ENCODE measurements at regions not wholly inside any gene's neighbourhood (a gene's known extent, or its start where the extent isn't known, plus 50 kb on each side); places are given as distances from the start of the nearest gene placed in this dataset.

- Histone ChIP-seq H3K27me3 (replicated peaks; ENCODE audit: insufficient read depth, low read depth, low read length, poor library complexity) (no peaks in the 10 kb centered on the region), H3K36me3 (ENCODE audit: insufficient read depth, low read length, poor library complexity, severe bottlenecking) (no peaks in the 10 kb centered on the region), H3K9me3 (ENCODE audit: low read depth, low read length, poor library complexity, severe bottlenecking) (peaks cover 28% of the 10 kb centered on the region), H3K4me3 (ENCODE audit: low read depth, low read length, poor library complexity, severe bottlenecking) (no peak overlapping the region), H3K4me1 (ENCODE audit: insufficient read depth, low read length, poor library complexity, severe bottlenecking) (no peaks in the 10 kb centered on the region), H3K27ac (ENCODE audit: low read depth, low read length, poor library complexity, severe bottlenecking) (no peak overlapping the region)
- intact Hi-C loops (cut with micrococcal nuclease; ENCODE audit: unreplicated experiment): no loop called here
- TF ChIP-seq CTCF (conservative IDR thresholded peaks at IDR 0.05; ENCODE audit: low read depth, low read length) (no peak), EZH2 (IDR thresholded peaks at IDR 0.05; ENCODE audit: borderline replicate concordance, low read depth, low read length, poor library complexity, severe bottlenecking) (no peak)
- ChIA-PET POLR2A (ENCODE audit: low non-redundant PET) (no interaction called here), CTCF (no interaction called here)
- DNase-seq (ENCODE audit: low spot score): no peak
- no TSS peak for BruUV-seq (replicated peaks)
Measured at GRCh38 chr19:28332886-28333285, 880.1 kb downstream of the UQCRFS1 start.

- TF ChIP-seq CTCF (conservative IDR thresholded peaks at IDR 0.05; ENCODE audit: low read depth, low read length) (no peak), EZH2 (IDR thresholded peaks at IDR 0.05; ENCODE audit: borderline replicate concordance, low read depth, low read length, poor library complexity, severe bottlenecking) (no peak)
- intact Hi-C loops (cut with micrococcal nuclease; ENCODE audit: unreplicated experiment): no loop called here
- no peaks in the 10 kb centered on the region for H3K27me3 ChIP-seq (replicated peaks; ENCODE audit: insufficient read depth, low read depth, low read length, poor library complexity)
- BruUV-seq (replicated peaks): no TSS peak
- H3K4me3 ChIP-seq (ENCODE audit: low read depth, low read length, poor library complexity, severe bottlenecking): no peak overlapping the region
- H3K36me3 ChIP-seq (ENCODE audit: insufficient read depth, low read length, poor library complexity, severe bottlenecking): no peaks in the 10 kb centered on the region
- DNase-seq (ENCODE audit: low spot score): no peak
- H3K9me3 ChIP-seq (ENCODE audit: low read depth, low read length, poor library complexity, severe bottlenecking): peaks cover 28% of the 10 kb centered on the region
- H3K4me1 ChIP-seq (ENCODE audit: insufficient read depth, low read length, poor library complexity, severe bottlenecking): no peaks in the 10 kb centered on the region
- CTCF ChIA-PET: no interaction called here
- no peak overlapping the region for H3K27ac ChIP-seq (ENCODE audit: low read depth, low read length, poor library complexity, severe bottlenecking)
- POLR2A ChIA-PET (ENCODE audit: low non-redundant PET): no interaction called here
Measured at GRCh38 chr19:28332351-28332750, 880.6 kb downstream of the UQCRFS1 start.

GRCh38 chr19:28331596-28331995 lies 881.4 kb downstream of the UQCRFS1 start:
- intact Hi-C loops (cut with micrococcal nuclease; ENCODE audit: unreplicated experiment): no loop called here
- Histone ChIP-seq H3K4me1 (ENCODE audit: insufficient read depth, low read length, poor library complexity, severe bottlenecking) (no peaks in the 10 kb centered on the region), H3K27ac (ENCODE audit: low read depth, low read length, poor library complexity, severe bottlenecking) (no peak overlapping the region), H3K27me3 (replicated peaks; ENCODE audit: insufficient read depth, low read depth, low read length, poor library complexity) (no peaks in the 10 kb centered on the region), H3K9me3 (ENCODE audit: low read depth, low read length, poor library complexity, severe bottlenecking) (peaks cover 28% of the 10 kb centered on the region), H3K36me3 (ENCODE audit: insufficient read depth, low read length, poor library complexity, severe bottlenecking) (no peaks in the 10 kb centered on the region), H3K4me3 (ENCODE audit: low read depth, low read length, poor library complexity, severe bottlenecking) (no peak overlapping the region)
- DNase-seq (ENCODE audit: low spot score): no peak
- ChIA-PET POLR2A (ENCODE audit: low non-redundant PET) (no interaction called here), CTCF (no interaction called here)
- TF ChIP-seq EZH2 (IDR thresholded peaks at IDR 0.05; ENCODE audit: borderline replicate concordance, low read depth, low read length, poor library complexity, severe bottlenecking): no peak
- no peak for TF ChIP-seq CTCF (conservative IDR thresholded peaks at IDR 0.05; ENCODE audit: low read depth, low read length)
- BruUV-seq (replicated peaks): no TSS peak
